ENCODE measurements at regions not wholly inside any gene's neighbourhood (a gene's known extent, or its start where the extent isn't known, plus 50 kb on each side); places are given as distances from the start of the nearest gene placed in this dataset.

DNA sequence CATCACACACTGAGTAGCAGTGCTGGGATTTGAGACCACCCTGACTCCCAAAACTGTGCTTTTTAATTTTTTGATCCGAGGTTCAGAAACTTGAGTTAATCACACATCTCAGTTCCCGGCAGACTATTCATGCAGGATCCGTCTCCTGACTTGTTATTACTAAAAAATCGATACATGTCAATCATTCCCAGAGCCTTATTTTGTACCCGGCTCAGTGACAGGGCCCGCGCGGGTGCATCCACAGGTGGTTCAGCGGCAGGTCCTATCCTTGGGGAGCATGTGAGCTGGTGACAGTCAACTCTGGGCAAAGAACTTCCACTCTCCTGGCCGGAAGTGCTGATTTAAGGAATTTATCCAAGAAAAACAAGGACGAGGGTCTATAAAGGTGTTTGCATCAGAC lies 95.9 kb upstream of the MVB12B start:
- TF ChIP-seq GATA2 (IDR thresholded peaks at IDR 0.05; ENCODE audit: insufficient read depth, insufficient read length, low read depth, low read length) (no peak), POLR2A (IDR thresholded peaks at IDR 0.05; ENCODE audit: low read depth, low read length) (no peak)
- Histone ChIP-seq H4K20me1 (replicated peaks; ENCODE audit: control insufficient read depth, extremely low read depth, insufficient read depth, low read length) (no peaks in the 10 kb centered on the region), H3K4me1 (ENCODE audit: control insufficient read depth, extremely low read depth, insufficient read depth, low read length) (no peaks in the 10 kb centered on the region), H3K9me1 (replicated peaks; ENCODE audit: control insufficient read depth, extremely low read depth, insufficient read depth, low read length) (no peaks in the 10 kb centered on the region), H3K9ac (replicated peaks; ENCODE audit: extremely low read depth, insufficient read depth, low read length) (no peak overlapping the region), H3K27ac (ENCODE audit: insufficient read depth, low read depth, low read length) (no peak overlapping the region), H3K36me3 (ENCODE audit: control insufficient read depth in 2 of 2, extremely low read depth in 1 of 2, insufficient read depth in 2 of 2, low read length in 2 of 2) (no peaks in the 10 kb centered on the region), H3K4me2 (ENCODE audit: insufficient read depth, low read length) (no peak overlapping the region), H3K9me3 (replicated peaks; ENCODE audit: control insufficient read depth, insufficient read depth, low read length) (no peaks in the 10 kb centered on the region), H2AFZ (ENCODE audit: low read depth, low read length) (no peak overlapping the region), H3K4me3 (replicated peaks in 1 of 3; ENCODE audit: insufficient read depth in 1 of 3, low read depth in 1 of 3, low read length in 3 of 3) (no peak overlapping the region), H3K27me3 (ENCODE audit: control insufficient read depth in 2 of 2, insufficient read depth in 2 of 2, low read length in 2 of 2) (no peaks in the 10 kb centered on the region), H3K79me2 (ENCODE audit: control insufficient read depth, insufficient read depth, low read length) (no peaks in the 10 kb centered on the region)
- intact Hi-C loops (cut with micrococcal nuclease) = no loop called here
- dilution Hi-C loops (cut with MboI; ENCODE audit: extremely low pct_ligation_motif_present, low sequenced_read_pairs) = no loop called here
- ChIA-PET POLR2A (no interaction called here), CTCF (interaction anchor here (1.2 to 3.1 kb wide), 4 partner anchors 9 to 823 kb away, joined by 3 to 35 read pairs (median 5); no protein-coding TSS in a partner anchor)
- BruUV-seq (replicated peaks) = no TSS peak
- FAIRE-seq (no peak), DNase-seq (ENCODE audit: low read depth, low spot score) (no peak)

DNA sequence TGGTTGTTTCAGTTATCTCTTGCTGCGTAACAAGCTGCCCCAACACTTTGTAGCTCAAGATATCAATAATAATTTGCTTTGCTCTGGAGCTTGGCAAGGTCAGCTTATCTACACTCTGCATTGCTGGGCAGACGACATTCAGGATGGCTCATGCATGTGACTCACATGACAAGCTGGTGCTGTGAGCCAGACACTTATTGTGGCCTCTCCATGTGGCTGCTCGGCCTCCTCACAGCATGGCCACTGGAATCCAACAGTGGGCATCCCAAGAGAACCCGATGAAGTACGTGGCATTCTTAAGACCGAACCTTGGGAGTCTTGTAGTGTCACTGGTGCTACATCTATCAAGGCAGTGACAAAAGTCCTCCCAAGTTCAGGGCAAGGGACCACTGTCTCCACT lies 94.2 kb upstream of the MVB12B start:
- H3K9ac ChIP-seq (replicated peaks; ENCODE audit: extremely low read depth, insufficient read depth, low read length) = no peak overlapping the region
- dilution Hi-C loops (cut with MboI; ENCODE audit: extremely low pct_ligation_motif_present, low sequenced_read_pairs) (no loop called here), intact Hi-C loops (cut with micrococcal nuclease) (no loop called here)
- H3K36me3 ChIP-seq (ENCODE audit: control insufficient read depth in 2 of 2, extremely low read depth in 1 of 2, insufficient read depth in 2 of 2, low read length in 2 of 2) = no peaks in the 10 kb centered on the region
- ChIA-PET CTCF (interaction anchor here (0.9 to 1.6 kb wide), 3 partner anchors 14 to 825 kb away, joined by 3 to 8 read pairs (median 3); no protein-coding TSS in a partner anchor), POLR2A (no interaction called here)
- FAIRE-seq = no peak
- no peak overlapping the region for H2AFZ ChIP-seq (ENCODE audit: low read depth, low read length)
- H3K4me2 ChIP-seq (ENCODE audit: insufficient read depth, low read length) = no peak overlapping the region
- DNase-seq (ENCODE audit: low read depth, low spot score) = no peak
- no peaks in the 10 kb centered on the region for H3K4me1 ChIP-seq (ENCODE audit: control insufficient read depth, extremely low read depth, insufficient read depth, low read length)
- TF ChIP-seq JUN (IDR thresholded peaks at IDR 0.05; ENCODE audit: borderline replicate concordance, insufficient read depth, insufficient read length, low read depth) (no peak), EZH2 (IDR thresholded peaks at IDR 0.05; ENCODE audit: borderline replicate concordance, low read depth, low read length, severe bottlenecking) (no peak), FOS (IDR thresholded peaks at IDR 0.05; ENCODE audit: borderline replicate concordance, insufficient read depth, low read length) (no peak), MYC (IDR thresholded peaks at IDR 0.05; ENCODE audit: low read depth, low read length) (no peak), POLR2AphosphoS5 (IDR thresholded peaks at IDR 0.05; ENCODE audit: insufficient read depth, low read depth, low read length) (no peak), GATA2 (IDR thresholded peaks at IDR 0.05; ENCODE audit: insufficient read depth, insufficient read length, low read depth, low read length) (no peak)
- TF ChIP-seq, protein P1, sequence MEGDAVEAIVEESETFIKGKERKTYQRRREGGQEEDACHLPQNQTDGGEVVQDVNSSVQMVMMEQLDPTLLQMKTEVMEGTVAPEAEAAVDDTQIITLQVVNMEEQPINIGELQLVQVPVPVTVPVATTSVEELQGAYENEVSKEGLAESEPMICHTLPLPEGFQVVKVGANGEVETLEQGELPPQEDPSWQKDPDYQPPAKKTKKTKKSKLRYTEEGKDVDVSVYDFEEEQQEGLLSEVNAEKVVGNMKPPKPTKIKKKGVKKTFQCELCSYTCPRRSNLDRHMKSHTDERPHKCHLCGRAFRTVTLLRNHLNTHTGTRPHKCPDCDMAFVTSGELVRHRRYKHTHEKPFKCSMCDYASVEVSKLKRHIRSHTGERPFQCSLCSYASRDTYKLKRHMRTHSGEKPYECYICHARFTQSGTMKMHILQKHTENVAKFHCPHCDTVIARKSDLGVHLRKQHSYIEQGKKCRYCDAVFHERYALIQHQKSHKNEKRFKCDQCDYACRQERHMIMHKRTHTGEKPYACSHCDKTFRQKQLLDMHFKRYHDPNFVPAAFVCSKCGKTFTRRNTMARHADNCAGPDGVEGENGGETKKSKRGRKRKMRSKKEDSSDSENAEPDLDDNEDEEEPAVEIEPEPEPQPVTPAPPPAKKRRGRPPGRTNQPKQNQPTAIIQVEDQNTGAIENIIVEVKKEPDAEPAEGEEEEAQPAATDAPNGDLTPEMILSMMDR (IDR thresholded peaks at IDR 0.05; ENCODE audit: extremely low read depth in 1 of 2, insufficient read depth in 1 of 2, low read depth in 1 of 2, low read length in 2 of 2) = no peak
- H3K79me2 ChIP-seq (ENCODE audit: control insufficient read depth, insufficient read depth, low read length) = no peaks in the 10 kb centered on the region
- H3K4me3 ChIP-seq (replicated peaks in 1 of 3; ENCODE audit: insufficient read depth in 1 of 3, low read depth in 1 of 3, low read length in 3 of 3) = no peak overlapping the region
- no peak overlapping the region for H3K27ac ChIP-seq (ENCODE audit: insufficient read depth, low read depth, low read length)
- no TSS peak for BruUV-seq (replicated peaks)
- no peaks in the 10 kb centered on the region for H3K9me1 ChIP-seq (replicated peaks; ENCODE audit: control insufficient read depth, extremely low read depth, insufficient read depth, low read length)
- no peaks in the 10 kb centered on the region for H4K20me1 ChIP-seq (replicated peaks; ENCODE audit: control insufficient read depth, extremely low read depth, insufficient read depth, low read length)
- no peaks in the 10 kb centered on the region for H3K9me3 ChIP-seq (replicated peaks; ENCODE audit: control insufficient read depth, insufficient read depth, low read length)
- H3K27me3 ChIP-seq (ENCODE audit: control insufficient read depth in 2 of 2, insufficient read depth in 2 of 2, low read length in 2 of 2) = no peaks in the 10 kb centered on the region

Data from endothelial cell of umbilical vein (primary cell).